OCI-LY7 (cell line): ENCODE measurements at regions not wholly inside any gene's neighbourhood (a gene's known extent, or its start where the extent isn't known, plus 50 kb on each side); places are given as distances from the start of the nearest gene placed in this dataset.

Experiments used
- BruUV-seq: library from RNA; stranded (reverse); fragments of 400-500 nt; replicated peaks from 2 replicates; lab custom pipeline; 2021; lab: Mats Ljungman, UMichigan
- CTCF ChIA-PET: fragments of 300-600 bp; sonication (Branson Sonifier 250); formaldehyde crosslinking; loops from one replicate; lab custom pipeline; 2022; ENCODE audit warnings: antibody characterized with exemption; ENCODE audit not compliant: unreplicated experiment; lab: Charles Lee
- POLR2A ChIA-PET: fragments of 300-600 bp; sonication (Branson Sonifier 250); formaldehyde crosslinking; loops from one replicate; lab custom pipeline; 2022; ENCODE audit warnings: antibody characterized with exemption; lab: Charles Lee
- DNase-seq: peaks from one replicate; pipeline ENCODE4 v3.0.0-alpha.2; 2015; ENCODE audit warnings: low spot score
- H2AFZ ChIP-seq: fragments of 200-600 bp; sonication (generic), shearing (Covaris generic); 2 replicates; pipeline ENCODE4 v1.6.1; 2014; ENCODE audit warnings: mild to moderate bottlenecking, antibody characterized with exemption, low read length, moderate library complexity
- H3K27ac ChIP-seq: fragments of 200-600 bp; sonication (generic); 2 replicates; pipeline ENCODE4 v1.5.1; 2014; ENCODE audit warnings: mixed run types, low read depth, mild to moderate bottlenecking, moderate library complexity, low read length, inconsistent platforms; ENCODE audit not compliant: poor library complexity, severe bottlenecking
- H3K36me3 ChIP-seq: fragments of 200-600 bp; sonication (generic); 2 replicates; pipeline ENCODE4 v1.6.1; 2014; ENCODE audit warnings: mild to moderate bottlenecking, antibody characterized with exemption, low read length, moderate library complexity, mixed read lengths; ENCODE audit not compliant: insufficient read depth
- H3K4me1 ChIP-seq: fragments of 200-600 bp; sonication (generic); 2 replicates; pipeline ENCODE4 v1.5.1; 2014; ENCODE audit warnings: mild to moderate bottlenecking, low read length; ENCODE audit not compliant: insufficient read depth, poor library complexity, severe bottlenecking
- H3K4me2 ChIP-seq: fragments of 200-600 bp; sonication (generic); 2 replicates; pipeline ENCODE4 v1.6.1; 2014; ENCODE audit warnings: mild to moderate bottlenecking, low read length
- H3K4me3 ChIP-seq: fragments of 200-600 bp; sonication (generic); 2 replicates; pipeline ENCODE4 v1.5.1; 2014; ENCODE audit warnings: mild to moderate bottlenecking, low read depth, low read length; ENCODE audit not compliant: poor library complexity, severe bottlenecking
- H3K79me2 ChIP-seq: fragments of 200-600 bp; sonication (generic); 2 replicates; pipeline ENCODE4 v1.6.1; 2016; ENCODE audit warnings: low read depth, mild to moderate bottlenecking, low read length, moderate library complexity, mixed read lengths; ENCODE audit not compliant: insufficient read depth
- H3K9me2 ChIP-seq: fragments of 200-600 bp; sonication (generic); 2 replicates; pipeline ENCODE4 v1.6.1; 2016; ENCODE audit warnings: mild to moderate bottlenecking, low read length, mixed read lengths; ENCODE audit not compliant: insufficient read depth
- H3K9me3 ChIP-seq: fragments of 200-600 bp; sonication (generic); 2 replicates; pipeline ENCODE4 v1.6.1; 2014; ENCODE audit warnings: mild to moderate bottlenecking, mixed run types, low read length, mixed read lengths
- H4K20me1 ChIP-seq: fragments of 200-600 bp; sonication (generic); 2 replicates; pipeline ENCODE4 v1.6.1; 2014; ENCODE audit warnings: mild to moderate bottlenecking, antibody characterized with exemption, low read length, moderate library complexity, mixed read lengths; ENCODE audit not compliant: insufficient read depth
- EZH2phosphoT487 ChIP-seq: fragments of 200-600 bp; sonication (generic); IDR thresholded peaks from 2 replicates; pipeline ENCODE4 v1.6.1; 2018; ENCODE audit warnings: low read depth, borderline replicate concordance, mild to moderate bottlenecking, mixed run types, antibody characterized with exemption, low read length, moderate library complexity, mixed read lengths
- intact Hi-C: fragments of 100-400 bp; cut with micrococcal nuclease; formaldehyde crosslinking; loops from one replicate; pipeline ENCODE4 v1.10.0; 2022; ENCODE audit not compliant: unreplicated experiment
- TF ChIP-seq, protein P1 (sequence below): fragments of 200-600 bp; sonication (generic); conservative IDR thresholded peaks from 2 replicates; pipeline ENCODE4 v1.5.1; 2014; ENCODE audit warnings: mild to moderate bottlenecking, antibody characterized with exemption, low read length, moderate library complexity, mixed read lengths

DNA sequence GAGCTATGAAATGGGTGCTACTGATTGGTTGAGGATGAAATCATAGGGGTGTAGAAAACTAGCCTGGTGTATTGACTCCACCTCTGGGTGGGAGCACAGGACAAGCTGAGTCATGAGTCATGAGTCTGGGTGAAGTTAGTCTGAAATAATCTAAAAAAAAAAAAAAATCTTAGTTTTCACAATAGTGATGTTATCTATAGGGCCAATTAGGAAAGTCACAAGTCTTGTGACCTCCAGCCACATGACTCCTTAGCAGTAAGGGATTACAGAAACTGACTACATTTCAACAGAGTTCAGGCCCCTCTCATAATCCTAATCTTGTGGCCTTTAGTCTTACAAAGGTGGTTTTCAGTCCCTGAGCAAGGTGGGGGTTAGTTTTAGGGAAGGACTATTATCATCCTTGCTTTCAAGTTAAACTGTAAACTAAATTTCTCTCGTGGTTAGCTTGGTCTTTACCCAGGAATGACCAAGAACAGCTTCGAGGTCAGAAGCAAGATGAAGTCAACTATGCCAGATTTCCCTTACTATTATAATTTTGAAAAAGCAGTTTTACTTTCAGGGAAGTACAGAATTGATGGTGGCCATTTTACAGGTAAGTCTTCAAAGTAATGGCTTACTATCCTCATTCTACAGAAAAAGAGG lies 338.0 kb upstream of the GYPC start:
- POLR2A ChIA-PET: no interaction called here
- no TSS peak for BruUV-seq
- no peaks in the 10 kb centered on the region for H4K20me1 ChIP-seq
- H3K27ac ChIP-seq: no peak overlapping the region
- no peaks in the 10 kb centered on the region for H3K9me3 ChIP-seq
- no peak for DNase-seq
- intact Hi-C loops: no loop called here
- H2AFZ ChIP-seq: no peak overlapping the region
- H3K9me2 ChIP-seq: no peaks in the 10 kb centered on the region
- no peaks in the 10 kb centered on the region for H3K4me1 ChIP-seq
- H3K4me2 ChIP-seq: no peak overlapping the region
- no peaks in the 10 kb centered on the region for H3K36me3 ChIP-seq
- H3K4me3 ChIP-seq: no peak overlapping the region
- H3K79me2 ChIP-seq: no peaks in the 10 kb centered on the region
- TF ChIP-seq, protein P1, sequence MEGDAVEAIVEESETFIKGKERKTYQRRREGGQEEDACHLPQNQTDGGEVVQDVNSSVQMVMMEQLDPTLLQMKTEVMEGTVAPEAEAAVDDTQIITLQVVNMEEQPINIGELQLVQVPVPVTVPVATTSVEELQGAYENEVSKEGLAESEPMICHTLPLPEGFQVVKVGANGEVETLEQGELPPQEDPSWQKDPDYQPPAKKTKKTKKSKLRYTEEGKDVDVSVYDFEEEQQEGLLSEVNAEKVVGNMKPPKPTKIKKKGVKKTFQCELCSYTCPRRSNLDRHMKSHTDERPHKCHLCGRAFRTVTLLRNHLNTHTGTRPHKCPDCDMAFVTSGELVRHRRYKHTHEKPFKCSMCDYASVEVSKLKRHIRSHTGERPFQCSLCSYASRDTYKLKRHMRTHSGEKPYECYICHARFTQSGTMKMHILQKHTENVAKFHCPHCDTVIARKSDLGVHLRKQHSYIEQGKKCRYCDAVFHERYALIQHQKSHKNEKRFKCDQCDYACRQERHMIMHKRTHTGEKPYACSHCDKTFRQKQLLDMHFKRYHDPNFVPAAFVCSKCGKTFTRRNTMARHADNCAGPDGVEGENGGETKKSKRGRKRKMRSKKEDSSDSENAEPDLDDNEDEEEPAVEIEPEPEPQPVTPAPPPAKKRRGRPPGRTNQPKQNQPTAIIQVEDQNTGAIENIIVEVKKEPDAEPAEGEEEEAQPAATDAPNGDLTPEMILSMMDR: no peak
- no peak for TF ChIP-seq EZH2phosphoT487
- CTCF ChIA-PET: no interaction called here

DNA sequence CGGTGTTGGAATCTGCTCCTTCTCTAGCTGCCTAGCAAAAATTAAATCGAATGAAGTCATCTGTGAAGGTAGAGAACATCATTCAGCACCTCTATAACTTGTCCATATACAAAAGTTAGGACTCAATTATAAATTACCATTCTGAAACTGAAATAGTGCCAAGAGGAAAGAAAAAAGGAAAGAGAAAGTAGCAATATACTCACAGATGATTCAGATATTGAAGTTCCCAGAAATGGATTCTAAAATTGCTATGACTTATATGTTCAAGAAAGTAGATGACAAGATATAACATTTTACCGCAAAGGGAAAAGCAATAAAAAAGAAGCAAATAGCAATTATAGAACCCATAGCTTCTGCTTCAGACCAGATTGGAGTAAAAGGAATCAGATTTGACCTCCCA lies 333.6 kb upstream of the GYPC start:
- TF ChIP-seq EZH2phosphoT487: no peak
- TF ChIP-seq, protein P1: no peak
- Histone ChIP-seq H3K4me1 (no peaks in the 10 kb centered on the region), H3K36me3 (no peaks in the 10 kb centered on the region), H3K27ac (no peak overlapping the region), H3K4me2 (no peak overlapping the region), H3K4me3 (no peak overlapping the region), H3K79me2 (no peaks in the 10 kb centered on the region), H4K20me1 (no peaks in the 10 kb centered on the region), H3K9me2 (no peaks in the 10 kb centered on the region), H3K9me3 (no peaks in the 10 kb centered on the region), H2AFZ (no peak overlapping the region)
- intact Hi-C loops: no loop called here
- no TSS peak for BruUV-seq
- ChIA-PET POLR2A (no interaction called here), CTCF (no interaction called here)
- DNase-seq: no peak

DNA sequence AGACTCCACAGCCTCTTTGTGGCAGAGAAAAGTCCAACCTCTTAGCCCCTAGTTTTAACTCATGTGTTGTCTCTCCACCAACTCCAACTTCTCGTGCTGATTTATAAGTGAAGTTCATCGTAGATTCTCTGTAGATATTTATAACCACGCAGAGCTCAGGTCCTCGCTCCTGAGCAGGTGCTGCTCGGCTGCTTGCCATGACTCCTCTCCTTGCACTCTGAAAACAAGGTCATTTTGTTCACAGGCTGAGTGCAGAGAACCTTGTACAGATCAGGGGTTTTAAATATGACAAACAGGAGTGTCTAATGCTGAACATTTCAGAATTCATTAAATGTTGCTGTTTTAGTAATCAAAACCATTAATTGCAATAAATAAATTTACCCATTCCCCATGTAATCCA lies 330.8 kb upstream of the GYPC start:
- Histone ChIP-seq H2AFZ (no peak overlapping the region), H4K20me1 (no peaks in the 10 kb centered on the region), H3K4me3 (no peak overlapping the region), H3K79me2 (no peaks in the 10 kb centered on the region), H3K9me3 (0 out of 2 replicates have a peak, but pooled peaks cover under 1% of the 10 kb centered on the region), H3K4me1 (no peaks in the 10 kb centered on the region), H3K27ac (no peak overlapping the region), H3K36me3 (no peaks in the 10 kb centered on the region), H3K4me2 (no peak overlapping the region), H3K9me2 (no peaks in the 10 kb centered on the region)
- intact Hi-C loops: no loop called here
- ChIA-PET POLR2A (no interaction called here), CTCF (no interaction called here)
- TF ChIP-seq, protein P1: no peak
- no peak for TF ChIP-seq EZH2phosphoT487
- no peak for DNase-seq
- BruUV-seq: no TSS peak
